Esophagus mucosa (tissue), 1 donor: ENCODE measurements at regions not wholly inside any gene's neighbourhood (a gene's known extent, or its start where the extent isn't known, plus 50 kb on each side); places are given as distances from the start of the nearest gene placed in this dataset.

ENCODE experiments used
- ATAC-seq: fragments of 200-7000 bp; cut with Tn5 transposase; one replicate; pipeline ENCODE4 v1.9.1; 2020
- donor health status: DM: yes; HTN: yes; CAD: no.

GRCh38 chr6:143621876-143622605 lies 55.7 kb upstream of the PHACTR2 start:
- ATAC-seq = no peak

GRCh38 chr6:143621159-143621873 lies 56.4 kb upstream of the PHACTR2 start:
- peak; percentile 52 for ATAC-seq

- no peak for ATAC-seq
Measured at GRCh38 chr6:143620447-143620846, 57.3 kb upstream of the PHACTR2 start.

GRCh38 chr6:143619824-143620401 lies 57.9 kb upstream of the PHACTR2 start:
- ATAC-seq = no peak

GRCh38 chr6:143616741-143617140 lies 61.0 kb upstream of the PHACTR2 start:
- ATAC-seq = no peak

GRCh38 chr6:143615785-143616184 lies 62.0 kb upstream of the PHACTR2 start:
- no peak for ATAC-seq

GRCh38 chr6:143614235-143614634 lies 63.5 kb upstream of the PHACTR2 start:
- no peak for ATAC-seq

GRCh38 chr6:143613749-143614148 lies 64.0 kb upstream of the PHACTR2 start:
- no peak for ATAC-seq

GRCh38 chr6:143612186-143612585 lies 65.6 kb upstream of the PHACTR2 start:
- ATAC-seq = no peak

GRCh38 chr6:143611580-143611979 lies 66.2 kb upstream of the PHACTR2 start:
- ATAC-seq = no peak

GRCh38 chr6:143609972-143610371 lies 67.8 kb upstream of the PHACTR2 start:
- no peak for ATAC-seq

GRCh38 chr6:143609501-143609900 lies 68.3 kb upstream of the PHACTR2 start:
- no peak for ATAC-seq

GRCh38 chr6:143608906-143609305 lies 68.9 kb upstream of the PHACTR2 start:
- no peak for ATAC-seq

GRCh38 chr6:143607974-143608373 lies 69.8 kb upstream of the PHACTR2 start:
- ATAC-seq = no peak

GRCh38 chr6:143607168-143607567 lies 70.6 kb upstream of the PHACTR2 start:
- ATAC-seq = no peak

- ATAC-seq = no peak
Measured at GRCh38 chr6:143605906-143606521, 71.8 kb upstream of the PHACTR2 start.

- no peak for ATAC-seq
Measured at GRCh38 chr6:143603455-143603854, 74.3 kb upstream of the PHACTR2 start.

GRCh38 chr6:143601504-143601903 lies 76.3 kb upstream of the PHACTR2 start:
- ATAC-seq = no peak

- no peak for ATAC-seq
Measured at GRCh38 chr6:143600821-143601220, 76.9 kb upstream of the PHACTR2 start.

- ATAC-seq = no peak
Measured at GRCh38 chr6:143598466-143599080, 79.2 kb upstream of the PHACTR2 start.

- no peak for ATAC-seq
Measured at GRCh38 chr6:143596866-143597265, 80.9 kb upstream of the PHACTR2 start.

GRCh38 chr6:143595251-143596036 lies 82.3 kb upstream of the PHACTR2 start:
- no peak for ATAC-seq
